ENCODE measurements at regions not wholly inside any gene's neighbourhood (a gene's known extent, or its start where the extent isn't known, plus 50 kb on each side); places are given as distances from the start of the nearest gene placed in this dataset.
A peak's percentile ranks its signal among the peaks of the same experiment; 100 is the strongest.
"Not testable (repeated sequence)": the region's sequence is repeated elsewhere in the genome, so short reads cannot be mapped to it uniquely, and the experiment has no call there.

GRCh38 chr2:5596868-5597267, 95.3 kb upstream of the SOX11 start:
- no peaks in the 10 kb centered on the region for H3K9me3 ChIP-seq (ENCODE audit: low read length)
- H2AFZ ChIP-seq (ENCODE audit: low read depth, low read length) = no peak overlapping the region
- H3K4me3 ChIP-seq (ENCODE audit: low read length) = no peak overlapping the region
- no peaks in the 10 kb centered on the region for H3K36me3 ChIP-seq (ENCODE audit: insufficient read depth, low read length)
- H3K27me3 ChIP-seq (ENCODE audit: insufficient read depth, low read length) = no peaks in the 10 kb centered on the region
- no peaks in the 10 kb centered on the region for H3K4me1 ChIP-seq (ENCODE audit: insufficient read depth, low read length)

GRCh38 chr2:5598156-5598555, 94.0 kb upstream of the SOX11 start:
- Histone ChIP-seq H2AFZ (ENCODE audit: low read depth, low read length) (no peak overlapping the region), H3K27me3 (ENCODE audit: insufficient read depth, low read length) (no peaks in the 10 kb centered on the region), H3K4me3 (ENCODE audit: low read length) (no peak overlapping the region), H3K4me1 (ENCODE audit: insufficient read depth, low read length) (no peaks in the 10 kb centered on the region), H3K9me3 (ENCODE audit: low read length) (no peaks in the 10 kb centered on the region), H3K36me3 (ENCODE audit: insufficient read depth, low read length) (no peaks in the 10 kb centered on the region)

- Histone ChIP-seq H3K9me3 (ENCODE audit: low read length) (no peaks in the 10 kb centered on the region), H3K36me3 (ENCODE audit: insufficient read depth, low read length) (no peaks in the 10 kb centered on the region), H3K4me3 (ENCODE audit: low read length) (no peak overlapping the region), H3K4me1 (ENCODE audit: insufficient read depth, low read length) (no peaks in the 10 kb centered on the region), H3K27me3 (ENCODE audit: insufficient read depth, low read length) (no peaks in the 10 kb centered on the region), H2AFZ (ENCODE audit: low read depth, low read length) (no peak overlapping the region)
Measured at GRCh38 chr2:5609201-5609600, 83.0 kb upstream of the SOX11 start.

GRCh38 chr2:5612666-5613065, 79.5 kb upstream of the SOX11 start:
- Histone ChIP-seq H3K4me1 (ENCODE audit: insufficient read depth, low read length) (peaks cover under 1% of the 10 kb centered on the region), H3K4me3 (ENCODE audit: low read length) (no peak overlapping the region), H3K9me3 (ENCODE audit: low read length) (peaks cover 4% of the 10 kb centered on the region), H3K36me3 (ENCODE audit: insufficient read depth, low read length) (no peaks in the 10 kb centered on the region), H3K27me3 (ENCODE audit: insufficient read depth, low read length) (no peaks in the 10 kb centered on the region), H2AFZ (ENCODE audit: low read depth, low read length) (no peak overlapping the region)

- H3K4me3 ChIP-seq (ENCODE audit: low read length) = no peak overlapping the region
- no peak overlapping the region for H2AFZ ChIP-seq (ENCODE audit: low read depth, low read length)
- no peaks in the 10 kb centered on the region for H3K36me3 ChIP-seq (ENCODE audit: insufficient read depth, low read length)
- peaks cover 9% of the 10 kb centered on the region for H3K4me1 ChIP-seq (ENCODE audit: insufficient read depth, low read length)
- no peaks in the 10 kb centered on the region for H3K27me3 ChIP-seq (ENCODE audit: insufficient read depth, low read length)
- peaks cover 4% of the 10 kb centered on the region for H3K9me3 ChIP-seq (ENCODE audit: low read length)
Measured at GRCh38 chr2:5616019-5616418, 76.2 kb upstream of the SOX11 start.

- Histone ChIP-seq H3K9me3 (ENCODE audit: low read length) (peaks cover 4% of the 10 kb centered on the region), H3K36me3 (ENCODE audit: insufficient read depth, low read length) (no peaks in the 10 kb centered on the region), H3K27me3 (ENCODE audit: insufficient read depth, low read length) (no peaks in the 10 kb centered on the region), H3K4me3 (ENCODE audit: low read length) (no peak overlapping the region), H2AFZ (ENCODE audit: low read depth, low read length) (no peak overlapping the region), H3K4me1 (ENCODE audit: insufficient read depth, low read length) (peaks cover 9% of the 10 kb centered on the region)
Measured at GRCh38 chr2:5617358-5617757, 74.8 kb upstream of the SOX11 start.

GRCh38 chr2:5617796-5618195, 74.4 kb upstream of the SOX11 start:
- H3K27me3 ChIP-seq (ENCODE audit: insufficient read depth, low read length) = no peaks in the 10 kb centered on the region
- H3K4me1 ChIP-seq (ENCODE audit: insufficient read depth, low read length) = peaks cover 9% of the 10 kb centered on the region
- peaks cover 4% of the 10 kb centered on the region for H3K9me3 ChIP-seq (ENCODE audit: low read length)
- H2AFZ ChIP-seq (ENCODE audit: low read depth, low read length) = peak overlapping the region; percentile 37
- no peak overlapping the region for H3K4me3 ChIP-seq (ENCODE audit: low read length)
- no peaks in the 10 kb centered on the region for H3K36me3 ChIP-seq (ENCODE audit: insufficient read depth, low read length)

- H3K9me3 ChIP-seq (ENCODE audit: low read length) = peaks cover 4% of the 10 kb centered on the region
- H3K4me3 ChIP-seq (ENCODE audit: low read length) = no peak overlapping the region
- no peaks in the 10 kb centered on the region for H3K36me3 ChIP-seq (ENCODE audit: insufficient read depth, low read length)
- no peaks in the 10 kb centered on the region for H3K27me3 ChIP-seq (ENCODE audit: insufficient read depth, low read length)
- H2AFZ ChIP-seq (ENCODE audit: low read depth, low read length) = peak overlapping the region; percentile 37
- peaks cover 9% of the 10 kb centered on the region for H3K4me1 ChIP-seq (ENCODE audit: insufficient read depth, low read length)
Measured at GRCh38 chr2:5618271-5618670, 73.9 kb upstream of the SOX11 start.

- H3K9me3 ChIP-seq (ENCODE audit: low read length); H3K27me3 ChIP-seq (ENCODE audit: insufficient read depth, low read length); H2AFZ ChIP-seq (ENCODE audit: low read depth, low read length); H3K4me3 ChIP-seq (ENCODE audit: low read length); H3K36me3 ChIP-seq (ENCODE audit: insufficient read depth, low read length); H3K4me1 ChIP-seq (ENCODE audit: insufficient read depth, low read length): not testable (repeated sequence)
Measured at GRCh38 chr2:5625556-5626065, 66.6 kb upstream of the SOX11 start.

- H3K4me3 ChIP-seq (ENCODE audit: low read length); H3K9me3 ChIP-seq (ENCODE audit: low read length); H3K27me3 ChIP-seq (ENCODE audit: insufficient read depth, low read length); H3K4me1 ChIP-seq (ENCODE audit: insufficient read depth, low read length); H3K36me3 ChIP-seq (ENCODE audit: insufficient read depth, low read length); H2AFZ ChIP-seq (ENCODE audit: low read depth, low read length): not testable (repeated sequence)
Measured at GRCh38 chr2:5628484-5628883, 63.7 kb upstream of the SOX11 start.

- H3K4me1 ChIP-seq (ENCODE audit: insufficient read depth, low read length); H2AFZ ChIP-seq (ENCODE audit: low read depth, low read length); H3K4me3 ChIP-seq (ENCODE audit: low read length); H3K9me3 ChIP-seq (ENCODE audit: low read length); H3K36me3 ChIP-seq (ENCODE audit: insufficient read depth, low read length); H3K27me3 ChIP-seq (ENCODE audit: insufficient read depth, low read length): not testable (repeated sequence)
Measured at GRCh38 chr2:5629510-5629909, 62.7 kb upstream of the SOX11 start.

- H3K36me3 ChIP-seq (ENCODE audit: insufficient read depth, low read length); H2AFZ ChIP-seq (ENCODE audit: low read depth, low read length); H3K27me3 ChIP-seq (ENCODE audit: insufficient read depth, low read length); H3K4me3 ChIP-seq (ENCODE audit: low read length); H3K9me3 ChIP-seq (ENCODE audit: low read length); H3K4me1 ChIP-seq (ENCODE audit: insufficient read depth, low read length): not testable (repeated sequence)
Measured at GRCh38 chr2:5637051-5637450, 55.1 kb upstream of the SOX11 start.

All from neuron (in vitro differentiated cells).